Central memory CD4-positive, alpha-beta T cell (primary cell): ENCODE measurements at regions not wholly inside any gene's neighbourhood (a gene's known extent, or its start where the extent isn't known, plus 50 kb on each side); places are given as distances from the start of the nearest gene placed in this dataset.

Source experiments
- DNase-seq: peaks from one replicate; pipeline ENCODE4 v3.0.0; 2022

GRCh38 chr5:146940295-146940694 is 61.7 kb upstream of the PPP2R2B start:
- DNase-seq: no peak

GRCh38 chr5:146944019-146944418 is 65.5 kb upstream of the PPP2R2B start:
- no peak for DNase-seq

DNA sequence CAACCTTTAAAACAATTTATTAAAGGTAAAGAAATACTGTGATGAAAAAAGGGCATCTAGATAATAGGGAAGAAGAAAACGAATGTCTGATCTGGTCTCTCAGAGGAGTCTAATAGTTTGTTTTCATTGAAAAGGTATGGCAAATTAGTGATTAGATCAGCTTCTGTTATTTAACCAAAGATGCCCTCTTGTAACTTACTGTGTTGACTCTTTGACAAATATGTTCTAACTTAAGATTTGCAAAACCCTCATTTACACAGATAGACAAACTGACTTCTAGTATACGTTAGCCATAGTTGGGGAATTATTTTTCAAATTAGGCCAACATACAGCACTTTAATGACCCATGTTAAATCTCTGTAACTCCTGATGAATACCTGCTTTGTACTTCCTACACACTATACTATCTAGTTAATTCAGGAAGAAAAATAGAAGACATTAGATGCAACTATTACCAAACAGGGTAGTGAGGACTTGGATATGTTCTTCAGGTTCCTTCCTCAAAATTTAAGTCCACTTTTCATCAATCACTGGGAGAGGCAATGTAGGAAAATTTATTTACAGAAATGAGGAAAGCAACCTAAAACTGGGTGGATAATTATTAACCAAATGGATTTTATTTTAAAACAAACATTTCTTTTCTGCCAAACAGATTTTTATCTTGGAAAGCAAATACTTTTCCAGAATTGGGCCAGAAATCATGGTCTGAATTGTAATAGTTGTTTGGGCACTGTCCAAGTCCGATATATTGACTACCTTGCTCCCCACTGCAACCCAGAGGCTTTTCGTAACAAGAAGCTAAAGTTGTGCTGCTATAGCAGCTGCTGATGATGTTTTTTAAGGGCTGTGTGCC is 66.4 kb upstream of the PPP2R2B start:
- DNase-seq: no peak

GRCh38 chr5:146945617-146946084 is 67.1 kb upstream of the PPP2R2B start:
- no peak for DNase-seq

GRCh38 chr5:146947181-146947941 is 68.8 kb upstream of the PPP2R2B start:
- no peak for DNase-seq

- no peak for DNase-seq
Observed at GRCh38 chr5:146948666-146949065, 70.1 kb upstream of the PPP2R2B start.

- no peak for DNase-seq
Observed at GRCh38 chr5:146952168-146952567, 73.6 kb upstream of the PPP2R2B start.

- no peak for DNase-seq
Observed at GRCh38 chr5:146956217-146956616, 77.7 kb upstream of the PPP2R2B start.

DNA sequence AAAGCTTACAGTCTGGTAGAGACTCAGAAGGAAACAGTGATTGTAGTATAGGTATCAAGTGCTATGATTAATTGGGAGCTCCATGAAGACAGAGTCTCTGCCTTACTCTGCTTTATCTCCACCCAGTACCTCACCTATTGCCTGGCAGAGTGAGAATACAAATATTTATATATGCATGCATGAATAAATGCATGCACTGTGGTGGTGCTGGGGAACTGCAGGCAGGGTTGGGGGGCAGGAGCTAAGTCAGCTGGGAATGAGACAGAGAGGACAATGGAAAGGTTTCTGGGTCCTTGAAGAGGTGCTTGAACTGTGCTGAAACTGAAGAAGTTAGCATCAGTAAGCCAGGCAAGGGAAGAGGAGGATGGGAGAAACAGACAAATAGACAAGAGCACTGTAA is 80.8 kb upstream of the PPP2R2B start:
- DNase-seq: no peak

GRCh38 chr5:146962801-146963355 is 84.3 kb upstream of the PPP2R2B start:
- DNase-seq: no peak

- peak; percentile 48 for DNase-seq
Observed at GRCh38 chr5:146965761-146966659, 87.5 kb upstream of the PPP2R2B start.

GRCh38 chr5:146967646-146968045 is 89.1 kb upstream of the PPP2R2B start:
- no peak for DNase-seq

GRCh38 chr5:146971401-146971800 is 92.8 kb upstream of the PPP2R2B start:
- no peak for DNase-seq

- no peak for DNase-seq
Observed at GRCh38 chr5:146986469-146986868, 107.9 kb upstream of the PPP2R2B start.

- no peak for DNase-seq
Observed at GRCh38 chr5:146993876-146994530, 115.4 kb upstream of the PPP2R2B start.

- no peak for DNase-seq
Observed at GRCh38 chr5:146995878-146996277, 117.3 kb upstream of the PPP2R2B start.

DNA sequence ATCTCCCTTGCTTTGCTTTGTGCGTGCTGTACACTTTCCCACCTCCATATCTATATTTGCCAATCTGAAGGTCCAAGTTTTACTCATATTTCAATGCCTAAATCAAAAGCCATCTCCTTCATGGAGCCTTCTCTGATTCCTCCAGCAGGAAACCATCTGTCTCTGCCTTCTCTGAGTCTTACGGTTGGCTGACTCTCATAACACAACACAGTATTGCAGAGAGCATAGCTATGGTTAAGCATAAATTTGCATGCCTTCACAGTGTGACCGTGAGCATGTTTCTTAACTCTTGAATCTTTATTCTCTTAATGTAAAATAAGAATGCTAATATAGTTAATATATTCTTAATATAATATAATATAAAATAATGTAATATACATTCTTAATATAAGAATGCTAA is 136.8 kb upstream of the PPP2R2B start:
- DNase-seq: no peak

DNA sequence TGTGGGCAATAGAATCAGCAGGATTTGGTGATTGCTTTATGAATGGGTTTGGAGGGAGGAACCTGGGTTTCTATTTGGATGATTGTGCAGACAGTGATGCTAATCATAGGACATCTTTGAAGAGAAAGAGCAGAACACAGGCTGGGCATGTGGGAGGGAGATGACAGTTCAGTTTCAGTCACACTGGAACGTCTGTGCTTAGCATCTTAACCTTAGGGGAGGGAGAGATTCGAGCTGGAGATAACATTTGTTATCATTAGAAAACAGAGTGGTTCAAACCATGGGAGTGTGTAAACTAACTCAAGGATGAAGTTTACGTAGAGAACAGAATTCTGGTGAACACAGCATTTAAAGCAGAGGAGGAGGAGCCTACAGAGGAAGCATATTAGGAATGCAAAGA is 138.6 kb upstream of the PPP2R2B start:
- DNase-seq: no peak

GRCh38 chr5:147017621-147018020 is 139.1 kb upstream of the PPP2R2B start:
- no peak for DNase-seq

GRCh38 chr5:147018812-147019211 is 140.3 kb upstream of the PPP2R2B start:
- no peak for DNase-seq

GRCh38 chr5:147036691-147037245 is 158.2 kb upstream of the PPP2R2B start:
- no peak for DNase-seq
